IMR-90 (cell line): ENCODE measurements at regions not wholly inside any gene's neighbourhood (a gene's known extent, or its start where the extent isn't known, plus 50 kb on each side); places are given as distances from the start of the nearest gene placed in this dataset.

Experiments used
- ATAC-seq: fragments of 200-7000 bp; cut with Tn5 transposase; 2 replicates; pipeline ENCODE4 v1.9.1; 2020; ENCODE audit warnings: low read depth, mild to moderate bottlenecking, moderate library complexity
- BruUV-seq: library from RNA; stranded (reverse); fragments of 400-500 nt; replicated peaks from 2 replicates; lab custom pipeline; 2021; lab: Mats Ljungman, UMichigan
- CTCF ChIA-PET: fragments of 300-600 bp; formaldehyde crosslinking; extraction: SDS; loops from one replicate; lab custom pipeline; 2021; ENCODE audit warnings: antibody characterized with exemption; lab: Yijun Ruan, JAX
- POLR2A ChIA-PET: fragments of 300-600 bp; sonication (Branson Sonifier 250); formaldehyde crosslinking; loops from one replicate; lab custom pipeline; 2022; ENCODE audit warnings: antibody characterized with exemption; ENCODE audit not compliant: unreplicated experiment; lab: Charles Lee
- DNase-seq: peaks from one replicate; pipeline ENCODE4 v3.0.0; 2013
- H2AFZ ChIP-seq: replicated peaks from 2 replicates; pipeline ENCODE3; 2013; ENCODE audit warnings: low read length, mild to moderate bottlenecking; ENCODE audit not compliant: poor library complexity
- H2AK5ac ChIP-seq: 2 replicates; pipeline ENCODE4 v1.6.1; 2013; ENCODE audit warnings: low read depth, low read length, inconsistent platforms
- H2AK9ac ChIP-seq: replicated peaks from 2 replicates; pipeline ENCODE3; 2013; ENCODE audit warnings: mild to moderate bottlenecking, low read depth, low read length, moderate library complexity; ENCODE audit not compliant: poor library complexity
- H2BK120ac ChIP-seq: 2 replicates; pipeline ENCODE4 v1.6.1; 2013; ENCODE audit warnings: low read depth, low read length, inconsistent platforms
- H2BK15ac ChIP-seq: 3 replicates; pipeline ENCODE4 v1.6.1; 2013; ENCODE audit warnings: low read depth, low read length, inconsistent platforms
- H2BK20ac ChIP-seq: 2 replicates; pipeline ENCODE4 v1.6.1; 2013; ENCODE audit warnings: low read depth, mild to moderate bottlenecking, inconsistent platforms, low read length, moderate library complexity
- H2BK5ac ChIP-seq: 2 replicates; pipeline ENCODE4 v1.6.1; 2013; ENCODE audit warnings: mild to moderate bottlenecking, low read depth, low read length, inconsistent platforms; ENCODE audit not compliant: poor library complexity, severe bottlenecking
- H3K14ac ChIP-seq: replicated peaks from 2 replicates; pipeline ENCODE4 v1.6.1; 2013; ENCODE audit warnings: low read depth, low read length, inconsistent platforms
- H3K18ac ChIP-seq: 2 replicates; pipeline ENCODE4 v1.6.1; 2013; ENCODE audit warnings: low read depth, low read length, control low read depth
- H3K23ac ChIP-seq: 2 replicates; pipeline ENCODE4 v1.6.1; 2013; ENCODE audit warnings: low read depth, low read length, inconsistent platforms
- H3K27ac ChIP-seq: 2 replicates; pipeline ENCODE4 v1.5.1; 2013; ENCODE audit warnings: mild to moderate bottlenecking, control low read depth, low read length; ENCODE audit not compliant: insufficient read depth
- H3K27me3 ChIP-seq: 2 replicates; pipeline ENCODE4 v1.6.1; 2013; ENCODE audit warnings: low read length; ENCODE audit not compliant: control insufficient read depth, insufficient read depth
- H3K36me3 ChIP-seq: 2 replicates; pipeline ENCODE4 v1.6.1; 2013; ENCODE audit warnings: low read length, mixed read lengths; ENCODE audit not compliant: control insufficient read depth, insufficient read depth
- H3K4ac ChIP-seq: 2 replicates; pipeline ENCODE4 v1.6.1; 2013; ENCODE audit warnings: low read depth, low read length, inconsistent platforms
- H3K4me1 ChIP-seq: 2 replicates; pipeline ENCODE4 v1.6.1; 2013; ENCODE audit warnings: low read length, mixed read lengths; ENCODE audit not compliant: control insufficient read depth, insufficient read depth
- H3K4me2 ChIP-seq: 2 replicates; pipeline ENCODE4 v1.6.1; 2013; ENCODE audit warnings: low read depth, mild to moderate bottlenecking, control low read depth, low read length, moderate library complexity
- H3K4me3 ChIP-seq: 2 replicates; pipeline ENCODE4 v1.5.1; 2013; ENCODE audit warnings: low read depth, mild to moderate bottlenecking, control low read depth, low read length, moderate library complexity; ENCODE audit not compliant: insufficient read depth
- H3K56ac ChIP-seq: 2 replicates; pipeline ENCODE4 v1.6.1; 2013; ENCODE audit warnings: low read length, inconsistent platforms; ENCODE audit not compliant: insufficient read depth; ENCODE audit errors: extremely low read depth
- H3K79me1 ChIP-seq, 2 experiments: 2 replicates each; pipeline ENCODE4 v1.6.1; 2013; ENCODE audit warnings: low read length in 2 of 2, inconsistent platforms in 1 of 2, low read depth in 1 of 2
- H3K9ac ChIP-seq: 2 replicates; pipeline ENCODE4 v1.6.1; 2013; ENCODE audit warnings: low read depth, low read length, control low read depth
- H3K9me1 ChIP-seq: 2 replicates; pipeline ENCODE4 v1.6.1; 2013; ENCODE audit warnings: low read length, inconsistent platforms; ENCODE audit not compliant: insufficient read depth
- H3K9me3 ChIP-seq: 2 replicates; pipeline ENCODE4 v1.6.1; 2013; ENCODE audit warnings: low read length; ENCODE audit not compliant: control insufficient read depth, insufficient read depth
- H4K20me1 ChIP-seq: 2 replicates; pipeline ENCODE4 v1.6.1; 2013; ENCODE audit warnings: low read length, inconsistent platforms; ENCODE audit not compliant: insufficient read depth
- H4K5ac ChIP-seq: 2 replicates; pipeline ENCODE4 v1.6.1; 2013; ENCODE audit warnings: mild to moderate bottlenecking, low read depth, low read length, control low read depth
- H4K8ac ChIP-seq, 2 experiments: 2 replicates each; pipeline ENCODE4 v1.6.1; 2013; ENCODE audit warnings: low read depth in 2 of 2, low read length in 2 of 2, control low read depth in 1 of 2, inconsistent platforms in 1 of 2
- H4K91ac ChIP-seq: 2 replicates; pipeline ENCODE4 v1.6.1; 2013; ENCODE audit warnings: low read depth, low read length, inconsistent platforms; ENCODE audit not compliant: insufficient read depth
- BHLHE40 ChIP-seq: fragments of 150-350 bp; IDR thresholded peaks from 2 replicates; pipeline ENCODE4 v1.6.1; 2016; ENCODE audit warnings: mild to moderate bottlenecking, low read depth, low read length
- CHD1 ChIP-seq: IDR thresholded peaks from 2 replicates; pipeline ENCODE4 v1.6.1; 2012; ENCODE audit warnings: low read depth, low read length, improper control_type of control experiment
- FOS ChIP-seq: fragments of 150-350 bp; IDR thresholded peaks from 2 replicates; pipeline ENCODE4 v1.6.1; 2016; ENCODE audit warnings: low read depth, low read length
- MAFK ChIP-seq: IDR thresholded peaks from 2 replicates; pipeline ENCODE4 v1.6.1; 2012; ENCODE audit warnings: low read depth, low read length, improper control_type of control experiment
- MAZ ChIP-seq: IDR thresholded peaks from 2 replicates; pipeline ENCODE4 v1.6.1; 2012; ENCODE audit warnings: low read depth, mild to moderate bottlenecking, low read length, improper control_type of control experiment, moderate library complexity, borderline replicate concordance
- MXI1 ChIP-seq: IDR thresholded peaks from 2 replicates; pipeline ENCODE4 v1.6.1; 2012; ENCODE audit warnings: low read depth, mild to moderate bottlenecking, low read length, moderate library complexity, borderline replicate concordance
- NFE2L2 ChIP-seq: fragments of 150-350 bp; IDR thresholded peaks from 2 replicates; pipeline ENCODE4 v1.6.1; 2016; ENCODE audit warnings: low read depth, mild to moderate bottlenecking, low read length
- POLR2A ChIP-seq: IDR thresholded peaks from 2 replicates; pipeline ENCODE4 v1.6.1; 2012; ENCODE audit warnings: mild to moderate bottlenecking, low read depth, low read length
- RAD21 ChIP-seq: IDR thresholded peaks from 2 replicates; pipeline ENCODE4 v1.6.1; 2012; ENCODE audit warnings: low read length, improper control_type of control experiment
- RCOR1 ChIP-seq: IDR thresholded peaks from 2 replicates; pipeline ENCODE4 v1.6.1; 2012; ENCODE audit warnings: mild to moderate bottlenecking, low read length, improper control_type of control experiment; ENCODE audit not compliant: insufficient replicate concordance
- RFX5 ChIP-seq: IDR thresholded peaks from 2 replicates; pipeline ENCODE4 v1.8.0; 2012; ENCODE audit warnings: low read depth, mild to moderate bottlenecking, low read length, moderate library complexity
- SMC3 ChIP-seq: fragments of 150-350 bp; IDR thresholded peaks from 2 replicates; pipeline ENCODE4 v1.6.1; 2016; ENCODE audit warnings: low read depth, mild to moderate bottlenecking, antibody characterized with exemption, low read length, moderate library complexity
- USF2 ChIP-seq: fragments of 150-350 bp; IDR thresholded peaks from 2 replicates; pipeline ENCODE4 v1.6.1; 2017; ENCODE audit warnings: mild to moderate bottlenecking, antibody characterized with exemption, low read length, low read depth
- WGBS, 2 experiments: methylation state at CpG; one replicate each; pipeline versions ENCODE4 v1.1.5 to v1.1.7; 2013; ENCODE audit warnings: missing lambda C conversion rate in 2 of 2; ENCODE audit not compliant: insufficient read length in 1 of 2; ENCODE audit errors: extremely low coverage in 2 of 2; 5-methylcytosine and 5-hydroxymethylcytosine counted together
- dilution Hi-C: fragments of 300-500 bp; cut with HindIII; formaldehyde crosslinking; loops from one replicate; pipeline ENCODE4 v1.14.3; 2018; ENCODE audit warnings: low sequenced_read_pairs; ENCODE audit not compliant: unreplicated experiment
- in situ Hi-C: fragments of 300-500 bp; cut with MboI; formaldehyde crosslinking; loops from 3 replicates; pipeline ENCODE4 v1.14.3; 2019; ENCODE audit warnings: low sequenced_read_pairs, inconsistent platforms, mixed read lengths
- intact Hi-C: fragments of 100-400 bp; cut with micrococcal nuclease; formaldehyde crosslinking; loops from 2 replicates; pipeline ENCODE4 v1.10.0; 2022
- TF ChIP-seq, protein P1 (sequence below): fragments of 150-350 bp; IDR thresholded peaks from 2 replicates; pipeline ENCODE4 v1.6.1; 2016; ENCODE audit warnings: low read depth, mild to moderate bottlenecking, low read length, moderate library complexity, borderline replicate concordance

DNA sequence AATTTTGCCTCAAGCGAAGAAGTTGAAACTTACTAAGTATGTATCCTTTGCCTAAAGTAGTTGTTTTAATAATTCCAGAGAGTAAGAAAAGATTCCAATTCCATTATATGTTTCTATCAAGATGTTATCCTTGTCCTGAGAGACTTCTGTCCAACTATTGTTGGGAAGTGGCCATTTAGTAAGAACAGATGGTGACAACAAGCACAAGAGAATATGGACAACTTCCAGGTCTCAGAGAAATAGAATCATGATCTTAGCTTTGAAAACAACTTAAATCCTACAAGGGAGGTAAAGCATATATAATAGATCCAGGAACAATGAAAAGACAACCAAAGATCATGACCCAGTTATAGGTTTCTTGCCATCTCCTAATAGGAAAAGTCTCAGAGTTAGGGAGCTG is 486.6 kb upstream of the PCDH10 start:
- H3K27me3 ChIP-seq: no peaks in the 10 kb centered on the region
- no peak overlapping the region for H4K5ac ChIP-seq
- WGBS, 2 experiments: no CpG with 5 or more reads among the region's 1 CpG
- H2BK20ac ChIP-seq: no peak overlapping the region
- H3K9me3 ChIP-seq: peaks cover 16% of the 10 kb centered on the region; the same call in 1 of the 2 replicates
- no peaks in the 10 kb centered on the region for H3K36me3 ChIP-seq
- no peak overlapping the region for H3K56ac ChIP-seq
- H3K4ac ChIP-seq: no peak overlapping the region
- dilution Hi-C loops: no loop called here
- POLR2A ChIA-PET: no interaction called here
- DNase-seq (no peak), ATAC-seq (no peak)
- H2AK5ac ChIP-seq: no peak overlapping the region
- H3K9ac ChIP-seq: no peak overlapping the region
- H2BK5ac ChIP-seq: no peak overlapping the region
- H2AK9ac ChIP-seq: no peak overlapping the region
- H4K8ac ChIP-seq: no peak overlapping the region
- no peak overlapping the region for H3K18ac ChIP-seq
- H2BK15ac ChIP-seq: no peak overlapping the region
- in situ Hi-C loops: no loop called here
- no peak overlapping the region for H3K14ac ChIP-seq
- no peak overlapping the region for H2BK120ac ChIP-seq
- H3K4me1 ChIP-seq: no peaks in the 10 kb centered on the region
- no peaks in the 10 kb centered on the region for H3K9me1 ChIP-seq
- H3K79me1 ChIP-seq: no peaks in the 10 kb centered on the region
- intact Hi-C loops: no loop called here
- TF ChIP-seq POLR2A (no peak), RAD21 (no peak), MAZ (no peak), RCOR1 (no peak), CHD1 (no peak), MAFK (no peak), NFE2L2 (no peak), SMC3 (no peak), RFX5 (no peak), FOS (no peak), MXI1 (no peak), USF2 (no peak), BHLHE40 (no peak)
- TF ChIP-seq, protein P1, sequence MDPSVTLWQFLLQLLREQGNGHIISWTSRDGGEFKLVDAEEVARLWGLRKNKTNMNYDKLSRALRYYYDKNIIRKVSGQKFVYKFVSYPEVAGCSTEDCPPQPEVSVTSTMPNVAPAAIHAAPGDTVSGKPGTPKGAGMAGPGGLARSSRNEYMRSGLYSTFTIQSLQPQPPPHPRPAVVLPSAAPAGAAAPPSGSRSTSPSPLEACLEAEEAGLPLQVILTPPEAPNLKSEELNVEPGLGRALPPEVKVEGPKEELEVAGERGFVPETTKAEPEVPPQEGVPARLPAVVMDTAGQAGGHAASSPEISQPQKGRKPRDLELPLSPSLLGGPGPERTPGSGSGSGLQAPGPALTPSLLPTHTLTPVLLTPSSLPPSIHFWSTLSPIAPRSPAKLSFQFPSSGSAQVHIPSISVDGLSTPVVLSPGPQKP: no peak
- no peak overlapping the region for H2AFZ ChIP-seq
- no peak overlapping the region for H3K27ac ChIP-seq
- no peak overlapping the region for H3K4me3 ChIP-seq
- no peak overlapping the region for H4K91ac ChIP-seq
- no peak overlapping the region for H3K23ac ChIP-seq
- no TSS peak for BruUV-seq
- no peaks in the 10 kb centered on the region for H4K20me1 ChIP-seq
- CTCF ChIA-PET: no interaction called here
- H3K4me2 ChIP-seq: no peak overlapping the region
